Small intestine (tissue), 7 donors: ENCODE measurements at regions not wholly inside any gene's neighbourhood (a gene's known extent, or its start where the extent isn't known, plus 50 kb on each side); places are given as distances from the start of the nearest gene placed in this dataset.
"Not testable (repeated sequence)": the region's sequence is repeated elsewhere in the genome, so short reads cannot be mapped to it uniquely, and the experiment has no call there.

Experiments
- DNase-seq, 2 donors: peaks; one replicate each; pipeline versions ENCODE4 v3.0.0 to v3.0.0-alpha.2; 2013
- FAIRE-seq: peaks from 2 replicates; lab custom pipeline; 2012; peaks lifted over from hg19 to GRCh38; lab: Jason Lieb, UNC
- H3K27ac ChIP-seq, 3 donors: one replicate each; pipeline ENCODE4 v1.5.1; 2013; ENCODE audit warnings: low read length in 2 of 3, mild to moderate bottlenecking in 2 of 3, control low read depth in 1 of 3, inconsistent platforms in 1 of 3, low read depth in 1 of 3, moderate library complexity in 1 of 3
- H3K27me3 ChIP-seq, 3 donors: one replicate each; pipeline ENCODE4 v1.6.1; 2013; ENCODE audit warnings: low read length in 3 of 3, inconsistent platforms in 1 of 3; ENCODE audit not compliant: control insufficient read depth in 3 of 3, insufficient read depth in 3 of 3
- H3K36me3 ChIP-seq, 3 donors: one replicate each; pipeline ENCODE4 v1.6.1; 2013; ENCODE audit warnings: low read length in 3 of 3, inconsistent platforms in 1 of 3, low read depth in 1 of 3, mild to moderate bottlenecking in 1 of 3, moderate library complexity in 1 of 3; ENCODE audit not compliant: control insufficient read depth in 3 of 3, insufficient read depth in 2 of 3
- H3K4me1 ChIP-seq, 3 donors: one replicate each; pipeline ENCODE4 v1.6.1; 2013; ENCODE audit warnings: low read length in 2 of 3, inconsistent platforms in 1 of 3, low read depth in 1 of 3, mild to moderate bottlenecking in 1 of 3, moderate library complexity in 1 of 3; ENCODE audit not compliant: control insufficient read depth in 3 of 3, insufficient read depth in 2 of 3
- H3K4me3 ChIP-seq, 3 donors: one replicate each; pipeline ENCODE4 v1.5.1; 2013; ENCODE audit warnings: low read length in 3 of 3, control low read depth in 1 of 3, inconsistent platforms in 1 of 3, low read depth in 1 of 3, mild to moderate bottlenecking in 1 of 3, moderate library complexity in 1 of 3
- H3K9me3 ChIP-seq, 2 donors: one replicate each; pipeline ENCODE4 v1.6.1; 2013; ENCODE audit warnings: low read depth in 1 of 2, low read length in 1 of 2; ENCODE audit not compliant: control insufficient read depth in 2 of 2, insufficient read depth in 1 of 2
- WGBS, 3 donors: extraction: QIAGEN DNeasy Blood & Tissue Kit; methylation state at CpG; one replicate each; pipeline ENCODE4 v1.1.7; 2013; 5-methylcytosine and 5-hydroxymethylcytosine counted together
- donor health status: healthy with polysubstance abuse.
- donor health status: control.
- donor health status: control.
- donor health status: Bipolar disorder and iron deficiency.
- donor health status: healthy.

DNA sequence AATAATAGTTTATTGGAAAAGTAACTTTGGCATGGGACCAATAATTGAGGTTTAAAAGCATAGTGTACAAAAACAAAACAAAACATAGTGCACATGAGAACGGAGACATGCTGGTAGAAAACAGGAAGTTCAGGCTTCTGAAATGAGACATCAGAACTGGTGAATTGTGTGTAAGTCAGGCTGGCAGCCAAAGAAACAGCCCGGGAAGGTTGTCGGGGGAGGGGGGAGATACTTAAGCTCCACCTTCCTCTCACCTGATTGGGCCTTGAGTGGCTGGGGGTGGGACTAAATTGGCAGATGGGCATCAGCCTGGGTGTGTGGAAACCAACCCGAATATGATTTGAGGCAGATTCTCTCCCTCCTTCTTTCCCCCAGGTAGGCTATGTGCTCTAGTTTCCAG lies 256.3 kb downstream of the SMARCA2 start:
- 45 to 61% (median 49%) methylated on average over 4 of the region's 4 CpGs for WGBS, 3 donors
- Histone ChIP-seq H3K4me1 (no peaks in the 10 kb centered on the region), H3K36me3 (no peaks in the 10 kb centered on the region), H3K27me3 (no peaks in the 10 kb centered on the region), H3K4me3 (no peak overlapping the region), H3K27ac (no peak overlapping the region), H3K9me3 (no peaks in the 10 kb centered on the region)
- DNase-seq (no peak), FAIRE-seq (no peak)

DNA sequence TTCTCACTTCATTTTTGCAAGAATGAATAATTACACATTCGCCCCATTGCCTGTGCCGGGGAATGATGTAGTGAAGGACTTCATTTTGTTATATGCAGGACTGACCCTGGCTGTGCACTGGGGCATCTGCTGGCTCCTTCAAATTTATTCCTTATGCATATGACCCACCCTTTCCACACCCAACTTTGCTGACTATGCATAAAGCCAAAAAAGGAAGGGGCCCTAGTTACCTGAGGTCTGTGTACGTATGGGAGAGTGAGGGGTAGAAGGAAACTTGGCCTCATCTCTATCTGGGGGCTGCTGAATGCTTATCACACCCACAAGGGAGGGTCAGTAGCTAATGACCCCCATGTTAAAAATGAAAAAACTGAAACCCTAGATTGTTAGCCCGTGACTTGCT lies 259.6 kb downstream of the SMARCA2 start:
- H3K9me3 ChIP-seq = no peaks in the 10 kb centered on the region

DNA sequence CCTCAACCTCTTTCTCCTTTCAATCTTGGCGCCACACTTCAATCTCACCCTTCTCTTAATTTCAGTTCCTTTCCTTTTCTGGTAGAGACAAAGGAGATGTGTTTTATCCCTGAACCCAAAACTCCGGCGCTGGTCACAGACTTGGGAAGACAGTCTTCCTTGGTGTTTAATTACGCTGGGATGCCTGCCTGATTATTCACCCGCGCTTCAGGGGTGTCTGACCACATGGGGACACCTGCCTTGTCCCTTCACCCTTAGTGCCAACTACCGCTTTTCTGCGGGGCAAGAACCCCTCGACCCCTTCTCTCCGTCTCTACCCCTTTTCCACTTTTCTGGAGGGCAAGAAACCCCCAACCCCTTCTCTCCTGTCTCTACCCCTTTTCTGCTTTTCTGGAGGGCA lies 261.1 kb downstream of the SMARCA2 start:
- FAIRE-seq (no peak), DNase-seq (no peak)
- 93 to 95% (median 93%) methylated on average over 10 of the region's 10 CpGs for WGBS, 3 donors
- Histone ChIP-seq H3K27me3 (no peaks in the 10 kb centered on the region), H3K9me3 (no peaks in the 10 kb centered on the region), H3K4me1 (no peaks in the 10 kb centered on the region), H3K36me3 (no peaks in the 10 kb centered on the region), H3K27ac (no peak overlapping the region), H3K4me3 (no peak overlapping the region)

More for the DNA sequence above, 259.6 kb downstream of the SMARCA2 start:
- Histone ChIP-seq H3K4me1 (no peaks in the 10 kb centered on the region), H3K27me3 (no peaks in the 10 kb centered on the region), H3K4me3 (no peak overlapping the region), H3K36me3 (no peaks in the 10 kb centered on the region), H3K27ac (no peak overlapping the region)
- WGBS, 3 donors = 73 to 90% (median 80%) methylated on average over 4 of the region's 4 CpGs
- no peak for FAIRE-seq
- no peak for DNase-seq

DNA sequence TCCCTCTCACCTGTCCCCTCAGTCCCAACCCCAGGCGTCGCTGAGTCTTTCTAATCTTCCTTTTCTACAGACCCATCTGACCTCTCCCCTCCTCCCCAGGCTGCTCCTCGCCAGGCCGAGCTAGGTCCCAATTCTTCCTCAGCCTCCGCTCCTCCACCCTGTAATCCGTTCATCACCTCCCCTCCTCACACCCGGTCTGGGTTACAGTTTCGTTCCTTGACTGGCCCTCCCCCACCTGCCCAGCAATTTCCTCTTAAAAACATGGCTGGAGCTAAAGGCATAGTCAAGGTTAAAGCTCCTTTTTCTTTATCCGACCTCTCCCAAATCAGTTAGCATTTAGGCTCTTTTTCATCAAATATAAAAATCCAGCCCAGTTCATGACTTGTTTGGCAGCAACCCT lies 262.0 kb downstream of the SMARCA2 start:
- H3K27me3 ChIP-seq = not testable (repeated sequence)
- WGBS, 3 donors = 80 to 81% (median 80%) methylated on average over 7 to 9 of the region's 9 CpGs

DNA sequence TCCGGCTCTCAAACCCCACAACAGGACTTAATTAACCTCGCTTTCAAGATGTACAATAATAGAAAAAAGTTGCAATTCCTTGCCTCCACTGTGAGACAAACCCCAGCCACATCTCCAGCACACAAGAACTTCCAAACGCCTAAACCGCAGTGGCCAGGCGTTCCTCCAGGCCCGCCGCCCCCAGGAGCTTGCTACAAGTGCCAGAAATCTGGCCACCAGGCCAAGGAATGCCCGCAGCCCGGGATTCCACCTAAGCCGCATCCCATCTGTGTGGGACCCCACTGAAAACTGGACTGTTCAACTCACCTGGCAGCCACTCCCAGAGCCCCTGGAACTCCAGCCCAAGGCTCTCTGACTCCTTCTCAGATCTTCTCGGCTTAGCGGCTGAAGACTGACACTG lies 262.5 kb downstream of the SMARCA2 start:
- H3K4me3 ChIP-seq, FAIRE-seq: not testable (repeated sequence)
- WGBS, 3 donors = 87 to 91% (median 90%) methylated on average over 12 of the region's 12 CpGs

More for the DNA sequence above, 262.0 kb downstream of the SMARCA2 start:
- H3K9me3 ChIP-seq, H3K36me3 ChIP-seq, H3K4me3 ChIP-seq, FAIRE-seq, DNase-seq, H3K4me1 ChIP-seq, H3K27ac ChIP-seq: not testable (repeated sequence)

DNA sequence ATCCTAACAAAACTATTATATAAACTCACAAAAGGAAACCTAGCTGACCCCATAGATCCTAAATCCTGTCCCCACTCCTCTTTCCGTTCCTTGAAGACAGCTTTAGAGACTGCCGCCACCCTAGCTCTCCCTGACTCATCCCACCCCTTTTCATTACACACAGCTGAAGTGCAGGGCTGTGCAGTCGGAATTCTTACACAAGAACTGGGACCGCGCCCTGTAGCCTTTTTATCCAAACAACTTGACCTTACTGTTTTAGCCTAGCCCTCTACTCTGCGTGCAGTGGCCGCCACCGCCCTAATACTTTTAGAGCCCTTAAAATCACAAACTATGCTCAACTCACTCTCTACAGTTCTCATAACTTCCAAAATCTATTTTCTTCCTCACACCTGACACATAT lies 264.0 kb downstream of the SMARCA2 start:
- H3K27me3 ChIP-seq, H3K27ac ChIP-seq, H3K4me3 ChIP-seq, H3K9me3 ChIP-seq, DNase-seq, H3K36me3 ChIP-seq, FAIRE-seq, H3K4me1 ChIP-seq: not testable (repeated sequence)
- 84 to 87% (median 86%) methylated on average over 8 of the region's 8 CpGs for WGBS, 3 donors

More for the DNA sequence above, 262.5 kb downstream of the SMARCA2 start:
- not testable (repeated sequence) for H3K27ac ChIP-seq, H3K4me1 ChIP-seq, H3K9me3 ChIP-seq, DNase-seq, H3K36me3 ChIP-seq, H3K27me3 ChIP-seq

DNA sequence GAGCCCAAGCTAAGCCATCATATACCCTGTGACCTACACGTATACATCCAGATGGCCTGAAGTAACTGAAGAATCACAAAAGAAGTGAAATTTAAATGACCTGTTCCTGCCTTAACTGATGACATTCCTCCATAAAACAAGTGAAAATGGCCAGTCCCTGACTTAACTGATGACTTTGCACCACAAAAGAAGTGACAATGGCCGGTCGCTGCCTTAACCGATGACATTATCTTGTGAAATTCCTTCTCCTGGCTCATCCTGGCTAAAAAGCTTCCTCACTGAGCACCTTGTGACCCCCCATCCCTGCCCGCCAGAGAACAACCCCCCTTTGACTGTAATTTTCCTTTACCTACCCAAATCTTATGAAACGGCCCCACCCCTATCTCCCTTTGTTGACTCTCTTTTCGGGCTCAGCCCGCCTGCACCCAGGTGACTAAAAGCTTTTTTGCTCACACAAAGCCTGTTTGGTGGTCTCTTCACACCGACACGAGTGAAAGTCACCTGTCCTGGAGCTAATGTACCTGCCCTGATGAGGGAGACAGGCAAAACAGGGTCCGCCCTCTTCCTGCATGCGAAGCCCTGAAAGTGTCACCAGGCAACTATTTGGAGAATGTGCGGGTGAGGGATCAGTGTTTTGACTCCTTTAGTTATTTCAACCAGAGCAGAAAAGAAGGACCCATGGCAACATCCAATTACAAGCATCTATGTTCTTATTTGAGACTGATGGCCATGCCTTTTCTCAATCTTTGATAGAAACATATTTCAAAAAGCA lies 266.1 kb downstream of the SMARCA2 start:
- FAIRE-seq = no peak

DNA sequence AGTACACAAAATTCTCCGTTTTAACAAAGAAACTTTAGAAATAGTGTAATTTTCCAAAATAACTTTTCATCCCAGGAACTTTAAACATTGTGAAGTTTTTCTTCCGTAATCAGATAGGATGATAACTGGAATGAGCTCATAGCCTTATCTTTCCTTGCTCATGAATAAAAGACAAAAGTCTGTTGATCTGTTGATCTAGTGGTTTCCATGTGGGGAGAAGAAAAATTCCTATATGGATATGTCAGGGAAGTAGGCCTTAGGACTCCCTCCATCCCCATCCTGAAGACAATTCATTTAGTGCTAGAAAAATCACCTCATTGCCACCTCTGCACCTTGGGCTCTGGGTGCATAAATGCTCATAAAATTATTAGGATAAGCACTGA lies 266.6 kb downstream of the SMARCA2 start:
- Histone ChIP-seq H3K9me3 (no peaks in the 10 kb centered on the region), H3K4me1 (no peaks in the 10 kb centered on the region), H3K27me3 (no peaks in the 10 kb centered on the region), H3K27ac (no peak overlapping the region), H3K36me3 (no peaks in the 10 kb centered on the region), H3K4me3 (no peak overlapping the region)
- WGBS, 3 donors = 85 to 89% (median 87%) methylated on average over 2 of the region's 2 CpGs
- FAIRE-seq (no peak), DNase-seq (no peak)

More for the DNA sequence above, 266.1 kb downstream of the SMARCA2 start:
- Histone ChIP-seq H3K36me3 (no peaks in the 10 kb centered on the region), H3K4me3 (no peak overlapping the region), H3K9me3 (no peaks in the 10 kb centered on the region), H3K4me1 (no peaks in the 10 kb centered on the region), H3K27ac (no peak overlapping the region), H3K27me3 (no peaks in the 10 kb centered on the region)
- 76 to 83% (median 78%) methylated on average over 13 of the region's 13 CpGs for WGBS, 3 donors
- no peak for DNase-seq

DNA sequence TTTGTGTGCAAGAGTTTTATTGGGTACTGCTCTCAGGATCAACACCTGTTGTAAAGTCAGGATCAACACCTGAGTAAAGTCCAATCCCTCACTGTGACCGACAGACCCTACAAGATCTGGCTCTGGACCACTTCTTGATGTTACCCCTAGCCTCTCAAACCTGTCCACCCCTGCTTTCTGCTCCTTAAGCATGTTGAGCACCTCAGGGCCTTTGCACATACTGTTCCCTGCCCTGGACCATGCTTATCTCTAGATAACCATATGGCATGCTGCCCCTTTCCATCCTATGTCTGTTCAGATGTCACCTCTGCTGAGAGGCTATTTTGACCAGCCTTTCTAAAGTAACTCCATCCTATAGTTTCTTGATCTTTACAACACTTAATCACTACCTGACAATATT lies 269.6 kb downstream of the SMARCA2 start:
- no peaks in the 10 kb centered on the region for H3K36me3 ChIP-seq
- no peaks in the 10 kb centered on the region for H3K4me1 ChIP-seq
- H3K9me3 ChIP-seq = no peaks in the 10 kb centered on the region
- H3K27ac ChIP-seq = no peak overlapping the region
- H3K27me3 ChIP-seq = no peaks in the 10 kb centered on the region
- FAIRE-seq = no peak
- no peak overlapping the region for H3K4me3 ChIP-seq
- DNase-seq = no peak
- 17 to 71% (median 44%) methylated on average over 1 of the region's 1 CpG for WGBS, 3 donors
